HCT116 (cell line): ENCODE measurements at regions not wholly inside any gene's neighbourhood (a gene's known extent, or its start where the extent isn't known, plus 50 kb on each side); places are given as distances from the start of the nearest gene placed in this dataset.

Source experiments
- ATAC-seq: fragments of 200-7000 bp; cut with Tn5 transposase; 2 replicates; pipeline ENCODE4 v1.9.1; 2020; ENCODE audit warnings: mild to moderate bottlenecking, moderate library complexity
- BruUV-seq: library from RNA; stranded (reverse); fragments of 400-500 nt; replicated peaks from 2 replicates; lab custom pipeline; 2021; lab: Mats Ljungman, UMichigan
- CTCF ChIA-PET: fragments of 300-600 bp; sonication (Branson Sonifier 250); formaldehyde crosslinking; loops from one replicate; lab custom pipeline; 2021; ENCODE audit warnings: antibody characterized with exemption; lab: Charles Lee
- POLR2A ChIA-PET: fragments of 300-600, 350-600 bp; sonication (Branson Sonifier 250); formaldehyde crosslinking; loops from one replicate; lab custom pipeline; 2021; ENCODE audit warnings: antibody characterized with exemption; lab: Charles Lee
- RAD21 ChIA-PET, 2 experiments: fragments of 300-600 bp; sonication (Branson Sonifier 250); formaldehyde crosslinking; loops; one replicate each; lab custom pipeline; 2023; ENCODE audit warnings: low total read pairs in 2 of 2; ENCODE audit not compliant: uncharacterized antibody in 2 of 2, unreplicated experiment in 2 of 2, low non-redundant PET in 1 of 2; lab: Charles Lee
- DNase-seq: peaks from one replicate; pipeline ENCODE4 v3.0.0-alpha.2; 2010; ENCODE audit warnings: low read depth, low spot score
- H2AFZ ChIP-seq: fragments of 200-600 bp; shearing (Covaris generic), sonication (generic); 2 replicates; pipeline ENCODE4 v1.6.1; 2017; ENCODE audit warnings: low read depth, mixed run types, mixed read lengths, antibody characterized with exemption, low read length; ENCODE audit not compliant: poor library complexity, severe bottlenecking
- H3K27ac ChIP-seq: 2 replicates; pipeline ENCODE4 v1.5.1; 2012; ENCODE audit warnings: low read depth, low read length
- H3K27me3 ChIP-seq: fragments of 200-600 bp; sonication (generic); 2 replicates; pipeline ENCODE4 v1.6.1; 2016; ENCODE audit warnings: mixed run types, low read length, mixed read lengths; ENCODE audit not compliant: insufficient read depth
- H3K36me3 ChIP-seq, 2 experiments: fragments of 200-500 bp in 1 of 2; fragments of 200-600 bp in 1 of 2; sonication (Bioruptor generic) in 1 of 2; sonication (generic) in 1 of 2; 2 replicates each; pipeline versions ENCODE4 v1.5.1 to v1.6.1; 2014 to 2016; ENCODE audit warnings: low read length in 2 of 2, inconsistent platforms in 1 of 2, mixed read lengths in 1 of 2, mixed run types in 1 of 2; ENCODE audit not compliant: insufficient read depth in 2 of 2, control insufficient read depth in 1 of 2
- H3K4me1 ChIP-seq, 2 experiments: fragments of 200-600 bp in 1 of 2; sonication (generic) in 1 of 2; 2 replicates each; pipeline versions ENCODE4 v1.5.1 to v1.6.1; 2012 to 2017; ENCODE audit warnings: low read length in 2 of 2, inconsistent platforms in 1 of 2, mild to moderate bottlenecking in 1 of 2, mixed read lengths in 1 of 2, mixed run types in 1 of 2, moderate library complexity in 1 of 2; ENCODE audit not compliant: insufficient read depth in 2 of 2, control insufficient read depth in 1 of 2
- H3K4me2 ChIP-seq: fragments of 200-600 bp; sonication (generic); 2 replicates; pipeline ENCODE4 v1.6.1; 2017; ENCODE audit warnings: mixed run types, low read length, mixed read lengths
- H3K4me3 ChIP-seq, 2 experiments: fragments of 200-600 bp in 1 of 2; sonication (generic) in 1 of 2; replicated peaks in 1 of 2; 2 replicates each; pipeline ENCODE4 v1.5.1; 2011 to 2016; ENCODE audit warnings: low read length in 2 of 2, control low read depth in 1 of 2, low read depth in 1 of 2, mild to moderate bottlenecking in 1 of 2, mixed read lengths in 1 of 2, mixed run types in 1 of 2
- H3K79me2 ChIP-seq: fragments of 200-600 bp; sonication (generic); 2 replicates; pipeline ENCODE4 v1.6.1; 2017; ENCODE audit warnings: mild to moderate bottlenecking, mixed run types, low read length, moderate library complexity, mixed read lengths; ENCODE audit not compliant: insufficient read depth
- H3K9ac ChIP-seq: fragments of 200-600 bp; sonication (generic); 2 replicates; pipeline ENCODE4 v1.6.1; 2016; ENCODE audit warnings: low read length, mixed read lengths
- H3K9me2 ChIP-seq: fragments of 200-600 bp; sonication (generic), shearing (Covaris generic); 2 replicates; pipeline ENCODE4 v1.6.1; 2017; ENCODE audit warnings: mixed run types, mild to moderate bottlenecking, moderate library complexity; ENCODE audit not compliant: insufficient read depth
- H3K9me3 ChIP-seq, 2 experiments: fragments of 200-500 bp in 1 of 2; fragments of 200-600 bp in 1 of 2; sonication (Bioruptor generic) in 1 of 2; sonication (generic) in 1 of 2; 2 replicates each; pipeline ENCODE4 v1.6.1; 2014 to 2017; ENCODE audit warnings: low read length in 2 of 2, mixed read lengths in 2 of 2, inconsistent platforms in 1 of 2, low read depth in 1 of 2, mild to moderate bottlenecking in 1 of 2, mixed run types in 1 of 2, moderate library complexity in 1 of 2; ENCODE audit not compliant: control insufficient read depth in 1 of 2, insufficient read depth in 1 of 2
- H4K20me1 ChIP-seq: fragments of 200-600 bp; sonication (generic), shearing (Covaris generic); 2 replicates; pipeline ENCODE4 v1.6.1; 2017; ENCODE audit warnings: mixed run types, mild to moderate bottlenecking, moderate library complexity; ENCODE audit not compliant: insufficient read depth
- CEBPB ChIP-seq: IDR thresholded peaks from 2 replicates; pipeline ENCODE4 v1.6.1; 2012; ENCODE audit warnings: low read depth
- FOSL1 ChIP-seq: IDR thresholded peaks from 2 replicates; pipeline ENCODE4 v1.6.1; 2012; ENCODE audit warnings: low read depth
- JUND ChIP-seq: IDR thresholded peaks from 2 replicates; pipeline ENCODE4 v1.6.1; 2012
- POLR2A ChIP-seq: IDR thresholded peaks from 2 replicates; pipeline ENCODE4 v1.7.0; 2011; ENCODE audit warnings: borderline replicate concordance; ENCODE audit not compliant: insufficient read depth, insufficient read length; ENCODE audit errors: extremely low read depth
- POLR2AphosphoS5 ChIP-seq: IDR thresholded peaks from 2 replicates; pipeline ENCODE4 v1.6.1; 2011; ENCODE audit warnings: mild to moderate bottlenecking, low read depth, low read length, moderate library complexity
- REST ChIP-seq: IDR thresholded peaks from 2 replicates; pipeline ENCODE4 v1.6.1; 2012; ENCODE audit warnings: low read depth
- SIN3A ChIP-seq: IDR thresholded peaks from 2 replicates; pipeline ENCODE4 v1.6.1; 2012; ENCODE audit warnings: low read depth
- TCF7L2 ChIP-seq: IDR thresholded peaks from 2 replicates; pipeline ENCODE4 v1.7.0; 2011; ENCODE audit warnings: borderline replicate concordance, inconsistent platforms; ENCODE audit not compliant: insufficient read depth, insufficient read length; ENCODE audit errors: extremely low read depth
- ZBTB33 ChIP-seq: IDR thresholded peaks from 2 replicates; pipeline ENCODE4 v1.6.1; 2011; ENCODE audit warnings: mild to moderate bottlenecking, low read length, moderate library complexity; ENCODE audit not compliant: insufficient replicate concordance; ENCODE audit errors: extremely low read depth
- intact Hi-C: fragments of 100-400 bp; cut with micrococcal nuclease; formaldehyde crosslinking; loops from 2 replicates; pipeline ENCODE4 v1.10.0; 2022

- TF ChIP-seq CEBPB: no peak
- no peak for TF ChIP-seq SIN3A
- TF ChIP-seq TCF7L2: no peak
- no peak for TF ChIP-seq REST
- TF ChIP-seq POLR2A: no peak
- TF ChIP-seq FOSL1: no peak
- TF ChIP-seq POLR2AphosphoS5: no peak
- TF ChIP-seq JUND: no peak
- no peak for TF ChIP-seq ZBTB33
- TF ChIP-seq, all 23 proteins: peak for 0
- Histone ChIP-seq H3K27me3 (no peaks in the 10 kb centered on the region), H3K4me3 (no peak overlapping the region), H3K4me1 (peaks cover 4 to 18% of the 10 kb centered on the region in 2 experiments; a peak in 3 of 4 replicates), H3K4me2 (peak overlapping the region; percentile 52), H3K36me3 (no peaks in the 10 kb centered on the region), H3K27ac (no peak overlapping the region), H3K9me3 (no peaks in the 10 kb centered on the region), H3K9me2 (no peaks in the 10 kb centered on the region), H3K9ac (no peak overlapping the region), H4K20me1 (no peaks in the 10 kb centered on the region), H3K79me2 (no peaks in the 10 kb centered on the region), H2AFZ (peak overlapping the region; percentile 11)
- ChIA-PET POLR2A (interaction anchor here (1.2 kb wide), 1 partner anchor 83 kb away, joined by 3 read pairs; the partner anchor contains the start of gene TNRC6C), RAD21 (no interaction called here), CTCF (interaction anchor here (1.4 kb wide), 1 partner anchor 17 kb away, joined by 4 read pairs; no protein-coding TSS in a partner anchor)
- intact Hi-C loops: no loop called here
- no TSS peak for BruUV-seq
- no peak for DNase-seq
- ATAC-seq: no peak
These were observed 83.3 kb upstream of the TNRC6C start for GRCh38 chr17:77875051-77875780.
